ENCODE measurements at regions not wholly inside any gene's neighbourhood (a gene's known extent, or its start where the extent isn't known, plus 50 kb on each side); places are given as distances from the start of the nearest gene placed in this dataset.

GRCh38 chr2:510839-511238, 166.4 kb downstream of the TMEM18 start:
- no peak overlapping the region for H3K4me3 ChIP-seq
- H3K36me3 ChIP-seq = no peaks in the 10 kb centered on the region
- TF ChIP-seq, protein P1, sequence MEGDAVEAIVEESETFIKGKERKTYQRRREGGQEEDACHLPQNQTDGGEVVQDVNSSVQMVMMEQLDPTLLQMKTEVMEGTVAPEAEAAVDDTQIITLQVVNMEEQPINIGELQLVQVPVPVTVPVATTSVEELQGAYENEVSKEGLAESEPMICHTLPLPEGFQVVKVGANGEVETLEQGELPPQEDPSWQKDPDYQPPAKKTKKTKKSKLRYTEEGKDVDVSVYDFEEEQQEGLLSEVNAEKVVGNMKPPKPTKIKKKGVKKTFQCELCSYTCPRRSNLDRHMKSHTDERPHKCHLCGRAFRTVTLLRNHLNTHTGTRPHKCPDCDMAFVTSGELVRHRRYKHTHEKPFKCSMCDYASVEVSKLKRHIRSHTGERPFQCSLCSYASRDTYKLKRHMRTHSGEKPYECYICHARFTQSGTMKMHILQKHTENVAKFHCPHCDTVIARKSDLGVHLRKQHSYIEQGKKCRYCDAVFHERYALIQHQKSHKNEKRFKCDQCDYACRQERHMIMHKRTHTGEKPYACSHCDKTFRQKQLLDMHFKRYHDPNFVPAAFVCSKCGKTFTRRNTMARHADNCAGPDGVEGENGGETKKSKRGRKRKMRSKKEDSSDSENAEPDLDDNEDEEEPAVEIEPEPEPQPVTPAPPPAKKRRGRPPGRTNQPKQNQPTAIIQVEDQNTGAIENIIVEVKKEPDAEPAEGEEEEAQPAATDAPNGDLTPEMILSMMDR (IDR thresholded peaks at IDR 0.05) = no peak
- no peak for TF ChIP-seq POLR2A (IDR thresholded peaks at IDR 0.05)
- 40% methylated on average over 1 of the region's 1 CpG for whole genome bisulfite sequencing (ENCODE audit: insufficient coverage, low coverage, low lambda C conversion rate, missing lambda C conversion rate)
- no peaks in the 10 kb centered on the region for H3K27me3 ChIP-seq
- DNase-seq (no peak), ATAC-seq (no peak)
- intact Hi-C loops (cut with DNase I) = no loop called here
- no peaks in the 10 kb centered on the region for H3K4me1 ChIP-seq
- H3K9me3 ChIP-seq = no peaks in the 10 kb centered on the region
- no peak overlapping the region for H3K27ac ChIP-seq

DNA sequence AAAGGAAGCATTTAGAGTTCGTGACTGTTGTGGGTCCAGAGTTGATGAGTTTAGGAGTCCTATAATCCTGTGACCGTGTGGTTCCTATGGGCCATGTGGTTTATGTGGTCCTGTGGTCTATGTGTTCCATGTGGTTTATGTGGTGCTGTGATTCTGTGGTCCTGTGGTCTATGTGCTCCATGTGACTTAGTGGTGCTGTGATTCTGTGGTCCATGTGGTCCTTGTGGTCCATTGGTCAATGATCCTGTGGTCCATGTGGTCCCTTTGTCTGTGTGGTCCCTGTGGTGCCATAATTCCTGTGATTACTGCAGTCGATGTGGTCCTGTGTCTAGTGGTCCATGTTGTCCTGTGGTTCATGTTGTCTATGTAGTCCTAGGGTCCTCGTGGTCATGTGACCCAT, 167.3 kb downstream of the TMEM18 start:
- no peak for TF ChIP-seq POLR2A (IDR thresholded peaks at IDR 0.05)
- TF ChIP-seq, protein P1 (IDR thresholded peaks at IDR 0.05) = no peak
- H3K4me3 ChIP-seq = no peak overlapping the region
- no peaks in the 10 kb centered on the region for H3K27me3 ChIP-seq
- intact Hi-C loops (cut with DNase I) = no loop called here
- H3K4me1 ChIP-seq = no peaks in the 10 kb centered on the region
- H3K27ac ChIP-seq = no peak overlapping the region
- no peaks in the 10 kb centered on the region for H3K9me3 ChIP-seq
- DNase-seq (no peak), ATAC-seq (no peak)
- no peaks in the 10 kb centered on the region for H3K36me3 ChIP-seq
- WGBS (ENCODE audit: insufficient coverage, low coverage, low lambda C conversion rate, missing lambda C conversion rate) = 35% methylated on average over 2 of the region's 4 CpGs

- no peak for DNase-seq
- H3K36me3 ChIP-seq = no peaks in the 10 kb centered on the region
- H3K9me3 ChIP-seq = no peaks in the 10 kb centered on the region
- H3K4me1 ChIP-seq = no peaks in the 10 kb centered on the region
- no peaks in the 10 kb centered on the region for H3K27me3 ChIP-seq
- TF ChIP-seq, protein P1 (IDR thresholded peaks at IDR 0.05) = no peak
- TF ChIP-seq POLR2A (IDR thresholded peaks at IDR 0.05) = no peak
- intact Hi-C loops (cut with DNase I) = no loop called here
- WGBS (ENCODE audit: insufficient coverage, low coverage, low lambda C conversion rate, missing lambda C conversion rate) = 60% methylated on average over 2 of the region's 4 CpGs
- no peak for ATAC-seq
- H3K4me3 ChIP-seq = no peak overlapping the region
- H3K27ac ChIP-seq = no peak overlapping the region
Observed at GRCh38 chr2:508121-508520, 169.1 kb downstream of the TMEM18 start.

DNA sequence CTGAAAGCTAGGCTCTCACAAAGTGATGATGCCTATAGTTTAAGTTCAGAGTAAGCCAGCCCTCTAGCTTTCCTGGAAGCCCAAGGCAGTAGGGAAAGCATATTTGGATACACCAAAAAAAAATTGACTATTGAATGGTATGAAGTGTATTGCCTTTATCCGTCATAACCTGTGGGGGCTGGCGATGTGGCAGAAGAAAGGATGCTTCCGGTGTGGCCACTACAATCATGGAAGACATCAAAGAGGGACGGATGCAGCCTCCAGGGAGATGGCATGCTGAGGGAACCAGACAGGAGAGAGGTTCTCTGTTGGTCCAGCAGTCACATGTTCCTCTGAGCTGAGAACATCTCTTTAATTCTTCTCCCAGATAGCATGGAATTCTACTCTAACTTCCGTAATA, 170.3 kb downstream of the TMEM18 start:
- H3K36me3 ChIP-seq = no peaks in the 10 kb centered on the region
- no peaks in the 10 kb centered on the region for H3K9me3 ChIP-seq
- ATAC-seq = no peak
- H3K27ac ChIP-seq = no peak overlapping the region
- no peaks in the 10 kb centered on the region for H3K4me1 ChIP-seq
- 61% methylated on average over 5 of the region's 5 CpGs for WGBS (ENCODE audit: insufficient coverage, low coverage, low lambda C conversion rate, missing lambda C conversion rate)
- H3K27me3 ChIP-seq = no peaks in the 10 kb centered on the region
- TF ChIP-seq POLR2A (IDR thresholded peaks at IDR 0.05) = no peak
- TF ChIP-seq, protein P1 (IDR thresholded peaks at IDR 0.05) = no peak
- no peak for DNase-seq
- intact Hi-C loops (cut with DNase I) = no loop called here
- no peak overlapping the region for H3K4me3 ChIP-seq

DNA sequence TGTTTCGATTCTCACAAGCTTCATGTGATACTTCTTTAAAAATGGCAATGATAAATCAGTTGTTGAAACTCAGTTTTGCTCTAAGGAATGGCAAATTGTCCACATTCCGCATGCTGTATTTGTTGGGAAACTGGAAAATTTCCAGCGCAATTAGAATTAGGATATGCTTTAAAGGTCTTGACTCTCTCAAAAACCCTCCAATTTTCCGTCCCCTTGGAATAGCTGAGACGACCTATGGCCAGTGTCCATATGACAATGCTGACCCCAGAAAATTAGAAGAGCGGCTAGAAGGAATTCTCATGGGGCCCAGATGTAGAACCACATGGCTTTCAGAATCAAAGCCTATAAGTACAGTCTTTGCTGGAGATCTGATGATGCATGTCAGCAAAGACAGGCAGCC, 170.8 kb downstream of the TMEM18 start:
- ATAC-seq (no peak), DNase-seq (no peak)
- 45% methylated on average over 6 of the region's 6 CpGs for WGBS (ENCODE audit: insufficient coverage, low coverage, low lambda C conversion rate, missing lambda C conversion rate)
- Histone ChIP-seq H3K27me3 (no peaks in the 10 kb centered on the region), H3K27ac (no peak overlapping the region), H3K4me3 (no peak overlapping the region), H3K4me1 (no peaks in the 10 kb centered on the region), H3K36me3 (no peaks in the 10 kb centered on the region), H3K9me3 (no peaks in the 10 kb centered on the region)
- intact Hi-C loops (cut with DNase I) = no loop called here
- TF ChIP-seq, protein P1 (IDR thresholded peaks at IDR 0.05) = no peak
